ENCODE measurements at regions not wholly inside any gene's neighbourhood (a gene's known extent, or its start where the extent isn't known, plus 50 kb on each side); places are given as distances from the start of the nearest gene placed in this dataset.
"Not testable (repeated sequence)": the region's sequence is repeated elsewhere in the genome, so short reads cannot be mapped to it uniquely, and the experiment has no call there.

DNA sequence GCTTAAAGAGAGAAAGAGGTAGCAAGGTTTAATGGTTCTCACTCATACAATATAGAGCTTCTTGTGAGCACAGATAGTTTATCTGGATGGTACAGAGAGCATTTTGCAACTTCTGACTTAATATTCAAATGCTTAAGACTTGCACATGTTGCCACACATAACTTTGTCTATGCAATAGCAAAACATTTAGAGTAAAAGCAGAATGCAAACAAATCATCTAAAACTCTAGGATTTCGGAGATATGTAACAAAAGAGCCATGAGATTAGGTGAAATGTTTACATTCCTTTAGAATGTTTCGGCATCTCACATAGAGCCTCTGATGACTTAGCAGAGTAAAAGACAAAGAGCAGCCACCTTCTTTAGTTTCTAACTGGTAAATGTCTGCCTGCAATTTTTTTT lies 717.1 kb upstream of the LRRN3 start:
- no peak for DNase-seq

DNA sequence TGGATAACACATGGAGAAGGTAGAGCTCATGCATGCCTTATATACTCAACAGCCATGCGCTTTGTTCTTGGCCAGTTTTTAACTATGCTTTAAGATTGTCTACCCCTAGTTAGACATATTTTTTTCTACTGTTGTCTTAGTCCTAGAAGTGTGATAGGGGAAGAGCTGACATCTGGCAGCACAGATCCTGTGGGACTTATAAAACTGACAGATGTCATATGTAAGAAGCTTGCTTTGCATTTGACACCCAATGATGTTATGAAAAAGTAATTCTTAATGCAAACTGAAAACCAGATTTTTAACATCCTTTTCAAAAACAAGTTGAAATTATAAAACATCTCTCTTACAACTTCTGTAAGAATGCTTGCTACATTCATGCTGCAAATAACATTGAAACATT lies 715.9 kb upstream of the LRRN3 start:
- DNase-seq: no peak

- no peak for DNase-seq
Observed at GRCh38 chr7:110382736-110383135, 708.2 kb upstream of the LRRN3 start.

GRCh38 chr7:110386006-110386405 lies 704.9 kb upstream of the LRRN3 start:
- DNase-seq: no peak

GRCh38 chr7:110386913-110387312 lies 704.0 kb upstream of the LRRN3 start:
- DNase-seq: no peak

DNA sequence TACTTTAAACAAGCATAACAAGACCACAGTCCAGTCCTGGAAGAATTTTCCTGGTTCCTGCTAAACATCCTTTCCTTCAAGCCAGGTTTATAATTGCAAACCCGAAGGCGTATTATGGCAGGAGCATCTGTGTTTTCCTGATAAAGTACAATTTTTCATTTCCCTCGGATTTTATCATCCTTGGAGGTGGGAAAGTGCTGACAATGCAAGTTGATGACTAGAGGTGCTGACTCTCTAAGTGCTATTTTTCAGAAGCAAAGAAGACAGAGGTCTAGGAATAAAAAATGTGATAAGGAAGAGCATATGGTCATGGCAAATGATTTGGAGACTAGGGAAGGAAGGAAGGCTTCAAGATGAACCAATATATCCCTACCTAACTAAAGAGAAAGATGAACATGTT lies 703.2 kb upstream of the LRRN3 start:
- no peak for DNase-seq

DNA sequence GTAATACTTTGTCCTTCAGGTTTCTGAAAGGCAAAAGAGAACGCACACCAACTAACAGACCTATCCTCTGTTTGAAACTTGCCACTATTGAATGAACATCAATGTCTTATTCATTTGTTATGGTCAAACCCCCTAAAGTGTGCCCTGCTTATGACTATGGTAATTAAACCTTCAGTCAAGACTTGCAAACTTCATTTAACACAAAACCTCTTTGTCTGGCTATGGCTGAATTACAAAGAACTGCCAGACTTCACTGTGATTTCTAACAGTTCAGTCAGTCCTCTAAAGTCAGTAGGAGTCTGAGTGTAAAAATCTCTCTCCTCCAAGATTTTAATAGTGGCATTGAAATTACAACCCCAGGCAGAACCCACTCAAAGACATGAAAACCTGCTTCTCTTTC lies 702.5 kb upstream of the LRRN3 start:
- no peak for DNase-seq

DNA sequence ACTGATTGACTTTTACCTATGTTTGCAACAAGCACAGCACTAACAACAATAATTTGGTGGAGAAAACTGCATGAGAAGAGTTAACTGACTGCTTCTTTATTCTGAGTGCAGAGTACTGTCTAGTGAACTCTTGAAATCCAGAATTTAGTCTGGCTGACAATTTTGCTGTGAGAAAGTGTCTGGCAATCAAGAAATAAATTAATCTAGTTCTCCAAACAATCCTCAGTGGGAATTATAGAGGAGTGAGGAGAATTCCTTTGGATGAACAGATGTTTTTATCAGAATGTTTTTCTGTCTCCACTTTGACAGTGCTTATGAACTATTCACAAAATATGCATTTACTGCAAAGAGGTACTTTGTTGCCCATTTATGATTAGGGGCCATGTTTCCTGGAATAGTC lies 694.9 kb upstream of the LRRN3 start:
- no peak for DNase-seq

- no peak for DNase-seq
Observed at GRCh38 chr7:110397927-110398660, 692.8 kb upstream of the LRRN3 start.

DNA sequence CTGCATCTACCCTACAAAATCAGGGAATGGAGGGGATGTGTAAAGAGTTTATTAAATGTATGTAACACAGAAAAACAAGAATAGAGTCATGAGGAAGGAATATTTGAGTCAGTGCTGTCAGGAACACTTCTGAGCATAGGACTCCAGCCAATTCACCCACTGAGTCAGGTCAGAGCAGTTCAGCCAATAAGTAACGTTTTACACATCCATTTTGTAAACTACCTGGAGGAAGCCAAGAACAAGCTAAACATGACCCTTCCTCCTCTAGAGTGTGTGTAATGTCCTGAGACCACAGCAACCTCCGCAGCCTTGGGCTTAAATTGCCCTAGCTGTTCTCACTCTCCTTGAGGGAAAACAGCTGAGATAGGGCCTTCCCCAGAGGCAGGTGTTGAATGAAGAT lies 691.5 kb upstream of the LRRN3 start:
- no peak for DNase-seq

GRCh38 chr7:110400411-110400810 lies 690.5 kb upstream of the LRRN3 start:
- no peak for DNase-seq

DNA sequence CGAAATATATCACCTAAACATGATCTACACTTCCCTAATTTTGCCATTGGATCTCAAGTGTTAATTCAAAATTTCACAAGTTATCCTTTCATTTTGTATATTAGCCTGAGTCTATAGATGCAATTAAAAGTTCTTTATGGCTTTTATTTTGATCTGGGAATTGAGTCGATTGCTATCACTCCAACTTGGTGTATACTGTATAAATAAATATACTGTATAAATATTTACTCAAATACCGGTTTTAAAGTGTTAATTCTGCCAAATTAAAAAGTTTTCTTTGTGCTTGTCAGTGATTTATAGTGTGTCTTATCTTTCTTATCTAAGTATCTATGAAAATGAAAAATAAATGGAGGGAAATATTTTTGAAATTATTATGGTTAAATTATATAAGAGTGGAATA lies 683.7 kb upstream of the LRRN3 start:
- DNase-seq: no peak

- DNase-seq: no peak
Observed at GRCh38 chr7:110407706-110408105, 683.2 kb upstream of the LRRN3 start.

- DNase-seq: no peak
Observed at GRCh38 chr7:110412614-110413013, 678.3 kb upstream of the LRRN3 start.

GRCh38 chr7:110413038-110413437 lies 677.9 kb upstream of the LRRN3 start:
- DNase-seq: no peak

- DNase-seq: no peak
Observed at GRCh38 chr7:110417611-110418010, 673.3 kb upstream of the LRRN3 start.

DNA sequence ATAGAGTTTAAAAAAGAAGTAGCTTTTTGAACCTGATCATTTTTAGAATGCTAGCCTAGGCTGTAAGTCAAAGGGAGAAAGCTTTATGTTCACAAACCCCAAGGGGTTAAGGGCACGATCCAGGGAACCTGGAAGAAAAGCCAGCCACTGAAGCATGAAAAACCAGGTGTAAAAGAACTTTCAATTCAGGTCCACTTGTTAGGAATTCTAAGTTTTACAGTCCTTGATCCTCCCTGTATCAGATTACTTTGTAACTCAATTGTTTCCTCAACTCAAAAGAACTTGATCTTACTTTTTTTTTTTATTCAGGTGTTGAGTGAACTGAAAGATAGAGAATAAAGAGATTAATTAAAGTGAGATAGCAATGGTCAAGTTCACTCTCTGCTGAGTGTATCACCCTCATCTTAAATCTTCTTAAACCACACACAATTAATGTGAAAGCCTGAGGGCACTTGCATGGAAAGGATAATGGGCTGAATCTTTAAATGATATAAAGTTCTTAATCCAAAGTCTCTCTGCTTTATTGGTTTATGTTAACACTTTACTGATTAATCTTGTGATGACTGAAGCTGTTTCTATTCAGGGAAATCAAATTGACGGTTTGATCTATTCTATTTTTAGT lies 672.2 kb upstream of the LRRN3 start:
- no peak for DNase-seq

- peak in 1 of 56 donors; percentile 12 for DNase-seq
Observed at GRCh38 chr7:110420788-110421187, 670.1 kb upstream of the LRRN3 start.

DNA sequence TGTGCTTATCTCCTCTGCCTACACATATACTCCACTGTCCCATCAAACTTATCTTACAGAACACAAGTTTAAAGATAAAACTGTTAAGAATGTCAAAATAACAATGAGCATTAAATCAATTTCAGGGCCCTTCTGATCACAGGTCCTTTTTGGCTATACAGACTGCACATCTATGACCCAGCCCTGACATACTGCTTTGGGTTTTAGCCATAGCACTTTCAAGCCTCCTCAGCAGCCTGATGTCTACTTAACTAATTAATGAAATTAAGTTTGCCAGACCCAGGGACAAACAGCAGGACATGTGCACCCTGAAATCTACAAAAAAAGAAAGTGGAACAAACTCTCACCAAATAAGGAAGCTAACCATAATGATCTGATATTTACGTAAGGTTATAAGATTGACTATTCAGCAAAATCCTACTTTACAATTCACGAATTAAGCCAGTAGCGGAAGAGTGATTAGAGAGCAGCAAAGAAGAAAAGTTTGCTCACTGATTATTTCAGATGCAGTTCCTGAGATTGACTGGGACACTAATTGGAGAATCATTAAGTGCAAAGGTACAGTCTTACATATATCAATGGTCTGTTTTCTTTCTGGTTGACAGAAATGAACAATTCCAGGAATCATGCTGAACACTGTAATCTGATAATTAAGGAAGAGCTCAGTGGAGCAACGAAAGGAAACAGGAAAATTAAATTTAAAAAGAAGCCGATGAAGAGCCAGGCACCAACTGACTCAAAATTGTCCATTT lies 669.3 kb upstream of the LRRN3 start:
- no peak for DNase-seq

- no peak for DNase-seq
Observed at GRCh38 chr7:110432061-110432553, 658.8 kb upstream of the LRRN3 start.

- not testable (repeated sequence) for DNase-seq
Observed at GRCh38 chr7:110438926-110439325, 652.0 kb upstream of the LRRN3 start.

DNA sequence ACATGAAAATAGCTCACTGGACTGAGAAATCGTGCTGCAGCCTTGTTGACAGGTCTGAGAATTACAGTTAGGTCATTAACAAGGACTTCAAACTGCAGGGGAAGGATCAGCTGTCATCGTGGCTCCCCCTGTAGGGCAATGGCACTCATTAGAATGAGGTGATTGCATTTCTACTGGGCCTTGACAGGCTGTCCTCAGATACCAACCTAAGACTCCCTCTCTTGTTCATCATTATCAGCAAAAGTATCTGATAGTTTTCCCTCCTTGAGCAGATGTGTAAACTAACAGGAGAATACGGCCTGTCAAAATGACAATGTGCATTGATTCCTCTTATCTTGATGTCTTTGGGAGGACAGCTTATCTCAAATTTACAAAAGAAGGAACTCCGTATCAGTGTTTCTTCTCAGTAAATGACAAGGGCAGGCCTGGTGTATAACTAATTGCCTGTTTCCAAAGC lies 648.5 kb upstream of the LRRN3 start:
- DNase-seq: no peak

All from amygdala (tissue), 56 donors.